ENCODE measurements at regions not wholly inside any gene's neighbourhood (a gene's known extent, or its start where the extent isn't known, plus 50 kb on each side); places are given as distances from the start of the nearest gene placed in this dataset.
A peak's percentile ranks its signal among the peaks of the same experiment; 100 is the strongest.

GRCh38 chr13:83732755-83733154 lies 149.5 kb downstream of the SLITRK1 start:
- TF ChIP-seq CTCF (conservative IDR thresholded peaks at IDR 0.05) (no peak), ZFX (IDR thresholded peaks at IDR 0.05) (no peak)
- no peak overlapping the region for H3K27ac ChIP-seq

- no peak overlapping the region for H3K27ac ChIP-seq
- no peak for TF ChIP-seq ZFX (IDR thresholded peaks at IDR 0.05)
- no peak for TF ChIP-seq CTCF (conservative IDR thresholded peaks at IDR 0.05)
Observed at GRCh38 chr13:83731113-83731512, 151.2 kb downstream of the SLITRK1 start.

GRCh38 chr13:83730674-83731073 lies 151.6 kb downstream of the SLITRK1 start:
- peak overlapping the region; percentile 50; the same call in 1 of the 2 replicates for H3K27ac ChIP-seq
- TF ChIP-seq ZFX (IDR thresholded peaks at IDR 0.05) (no peak), CTCF (conservative IDR thresholded peaks at IDR 0.05) (no peak)

GRCh38 chr13:83722443-83722842 lies 159.8 kb downstream of the SLITRK1 start:
- TF ChIP-seq CTCF (conservative IDR thresholded peaks at IDR 0.05) = no peak
- TF ChIP-seq ZFX (IDR thresholded peaks at IDR 0.05) = no peak
- H3K27ac ChIP-seq = no peak overlapping the region

GRCh38 chr13:83716121-83716520 lies 166.2 kb downstream of the SLITRK1 start:
- H3K27ac ChIP-seq = no peak overlapping the region
- TF ChIP-seq CTCF (conservative IDR thresholded peaks at IDR 0.05) = no peak
- no peak for TF ChIP-seq ZFX (IDR thresholded peaks at IDR 0.05)

- H3K27ac ChIP-seq = no peak overlapping the region
- no peak for TF ChIP-seq CTCF (conservative IDR thresholded peaks at IDR 0.05)
- no peak for TF ChIP-seq ZFX (IDR thresholded peaks at IDR 0.05)
Observed at GRCh38 chr13:83714236-83714635, 168.0 kb downstream of the SLITRK1 start.

GRCh38 chr13:83710133-83710515 lies 172.2 kb downstream of the SLITRK1 start:
- no peak for TF ChIP-seq CTCF (conservative IDR thresholded peaks at IDR 0.05)
- TF ChIP-seq ZFX (IDR thresholded peaks at IDR 0.05) = no peak
- no peak overlapping the region for H3K27ac ChIP-seq
